ENCODE measurements at regions not wholly inside any gene's neighbourhood (a gene's known extent, or its start where the extent isn't known, plus 50 kb on each side); places are given as distances from the start of the nearest gene placed in this dataset.

GRCh38 chr3:72675243-72675642 is 173.0 kb downstream of the SHQ1 start:
- Histone ChIP-seq H3K9me3 (ENCODE audit: insufficient read depth, low read depth, low read length) (no peaks in the 10 kb centered on the region), H3K4me3 (ENCODE audit: low read length) (no peak overlapping the region), H3K4me1 (ENCODE audit: insufficient read depth, low read length) (no peaks in the 10 kb centered on the region), H3K27ac (ENCODE audit: low read length) (no peak overlapping the region), H3K9ac (ENCODE audit: low read depth, low read length) (no peak overlapping the region), H3K27me3 (ENCODE audit: insufficient read depth, low read length) (no peaks in the 10 kb centered on the region; the same call in 1 of the 2 replicates), H3K36me3 (ENCODE audit: insufficient read depth, low read depth, low read length) (no peaks in the 10 kb centered on the region)

- Histone ChIP-seq H3K4me3 (ENCODE audit: low read length) (no peak overlapping the region), H3K4me1 (ENCODE audit: insufficient read depth, low read length) (no peaks in the 10 kb centered on the region), H3K27me3 (ENCODE audit: insufficient read depth, low read length) (no peaks in the 10 kb centered on the region; the same call in 1 of the 2 replicates), H3K9ac (ENCODE audit: low read depth, low read length) (no peak overlapping the region), H3K27ac (ENCODE audit: low read length) (no peak overlapping the region), H3K36me3 (ENCODE audit: insufficient read depth, low read depth, low read length) (no peaks in the 10 kb centered on the region), H3K9me3 (ENCODE audit: insufficient read depth, low read depth, low read length) (no peaks in the 10 kb centered on the region)
Measured at GRCh38 chr3:72673011-72673771, 175.1 kb downstream of the SHQ1 start.

- H3K27ac ChIP-seq (ENCODE audit: low read length), result no peak overlapping the region
- H3K36me3 ChIP-seq (ENCODE audit: insufficient read depth, low read depth, low read length), result no peaks in the 10 kb centered on the region
- H3K4me1 ChIP-seq (ENCODE audit: insufficient read depth, low read length), result no peaks in the 10 kb centered on the region
- no peak overlapping the region for H3K4me3 ChIP-seq (ENCODE audit: low read length)
- H3K27me3 ChIP-seq (ENCODE audit: insufficient read depth, low read length), result no peaks in the 10 kb centered on the region; the same call in 1 of the 2 replicates
- no peak overlapping the region for H3K9ac ChIP-seq (ENCODE audit: low read depth, low read length)
- H3K9me3 ChIP-seq (ENCODE audit: insufficient read depth, low read depth, low read length), result no peaks in the 10 kb centered on the region
Measured at GRCh38 chr3:72669224-72669623, 179.0 kb downstream of the SHQ1 start.

- H3K9ac ChIP-seq (ENCODE audit: low read depth, low read length), result no peak overlapping the region
- no peaks in the 10 kb centered on the region for H3K9me3 ChIP-seq (ENCODE audit: insufficient read depth, low read depth, low read length)
- H3K4me3 ChIP-seq (ENCODE audit: low read length), result no peak overlapping the region
- H3K36me3 ChIP-seq (ENCODE audit: insufficient read depth, low read depth, low read length), result no peaks in the 10 kb centered on the region
- no peaks in the 10 kb centered on the region; the same call in 1 of the 2 replicates for H3K27me3 ChIP-seq (ENCODE audit: insufficient read depth, low read length)
- no peaks in the 10 kb centered on the region for H3K4me1 ChIP-seq (ENCODE audit: insufficient read depth, low read length)
- no peak overlapping the region for H3K27ac ChIP-seq (ENCODE audit: low read length)
Measured at GRCh38 chr3:72666447-72666755, 181.8 kb downstream of the SHQ1 start.

- Histone ChIP-seq H3K9ac (ENCODE audit: low read depth, low read length) (no peak overlapping the region), H3K27me3 (ENCODE audit: insufficient read depth, low read length) (no peaks in the 10 kb centered on the region; the same call in 1 of the 2 replicates), H3K4me3 (ENCODE audit: low read length) (no peak overlapping the region), H3K4me1 (ENCODE audit: insufficient read depth, low read length) (no peaks in the 10 kb centered on the region), H3K9me3 (ENCODE audit: insufficient read depth, low read depth, low read length) (no peaks in the 10 kb centered on the region), H3K27ac (ENCODE audit: low read length) (no peak overlapping the region), H3K36me3 (ENCODE audit: insufficient read depth, low read depth, low read length) (no peaks in the 10 kb centered on the region)
Measured at GRCh38 chr3:72665701-72666446, 182.4 kb downstream of the SHQ1 start.

- no peaks in the 10 kb centered on the region for H3K9me3 ChIP-seq (ENCODE audit: insufficient read depth, low read depth, low read length)
- no peaks in the 10 kb centered on the region for H3K27me3 ChIP-seq (ENCODE audit: insufficient read depth, low read length)
- no peaks in the 10 kb centered on the region for H3K36me3 ChIP-seq (ENCODE audit: insufficient read depth, low read depth, low read length)
- no peak overlapping the region for H3K4me3 ChIP-seq (ENCODE audit: low read length)
- no peaks in the 10 kb centered on the region for H3K4me1 ChIP-seq (ENCODE audit: insufficient read depth, low read length)
- no peak overlapping the region for H3K9ac ChIP-seq (ENCODE audit: low read depth, low read length)
- H3K27ac ChIP-seq (ENCODE audit: low read length), result no peak overlapping the region
Measured at GRCh38 chr3:72665103-72665502, 183.1 kb downstream of the SHQ1 start.

- Histone ChIP-seq H3K4me3 (ENCODE audit: low read length) (no peak overlapping the region), H3K9ac (ENCODE audit: low read depth, low read length) (no peak overlapping the region), H3K27me3 (ENCODE audit: insufficient read depth, low read length) (no peaks in the 10 kb centered on the region), H3K27ac (ENCODE audit: low read length) (no peak overlapping the region), H3K9me3 (ENCODE audit: insufficient read depth, low read depth, low read length) (no peaks in the 10 kb centered on the region), H3K36me3 (ENCODE audit: insufficient read depth, low read depth, low read length) (no peaks in the 10 kb centered on the region), H3K4me1 (ENCODE audit: insufficient read depth, low read length) (no peaks in the 10 kb centered on the region)
Measured at GRCh38 chr3:72664184-72664975, 183.9 kb downstream of the SHQ1 start.

GRCh38 chr3:72663429-72663828 is 184.8 kb downstream of the SHQ1 start:
- H3K9ac ChIP-seq (ENCODE audit: low read depth, low read length), result no peak overlapping the region
- no peaks in the 10 kb centered on the region for H3K4me1 ChIP-seq (ENCODE audit: insufficient read depth, low read length)
- H3K36me3 ChIP-seq (ENCODE audit: insufficient read depth, low read depth, low read length), result no peaks in the 10 kb centered on the region
- no peaks in the 10 kb centered on the region for H3K9me3 ChIP-seq (ENCODE audit: insufficient read depth, low read depth, low read length)
- H3K27ac ChIP-seq (ENCODE audit: low read length), result no peak overlapping the region
- no peaks in the 10 kb centered on the region for H3K27me3 ChIP-seq (ENCODE audit: insufficient read depth, low read length)
- no peak overlapping the region for H3K4me3 ChIP-seq (ENCODE audit: low read length)

GRCh38 chr3:72661115-72661457 is 187.2 kb downstream of the SHQ1 start:
- H3K4me3 ChIP-seq (ENCODE audit: low read length), result no peak overlapping the region
- no peaks in the 10 kb centered on the region for H3K36me3 ChIP-seq (ENCODE audit: insufficient read depth, low read depth, low read length)
- H3K9me3 ChIP-seq (ENCODE audit: insufficient read depth, low read depth, low read length), result no peaks in the 10 kb centered on the region
- H3K27ac ChIP-seq (ENCODE audit: low read length), result no peak overlapping the region
- H3K27me3 ChIP-seq (ENCODE audit: insufficient read depth, low read length), result no peaks in the 10 kb centered on the region
- peaks cover 2% of the 10 kb centered on the region; the same call in 1 of the 2 replicates for H3K4me1 ChIP-seq (ENCODE audit: insufficient read depth, low read length)
- H3K9ac ChIP-seq (ENCODE audit: low read depth, low read length), result no peak overlapping the region

- no peaks in the 10 kb centered on the region for H3K9me3 ChIP-seq (ENCODE audit: insufficient read depth, low read depth, low read length)
- H3K27me3 ChIP-seq (ENCODE audit: insufficient read depth, low read length), result no peaks in the 10 kb centered on the region
- no peak overlapping the region for H3K4me3 ChIP-seq (ENCODE audit: low read length)
- no peak overlapping the region for H3K9ac ChIP-seq (ENCODE audit: low read depth, low read length)
- H3K4me1 ChIP-seq (ENCODE audit: insufficient read depth, low read length), result peaks cover 2% of the 10 kb centered on the region; the same call in 1 of the 2 replicates
- no peaks in the 10 kb centered on the region for H3K36me3 ChIP-seq (ENCODE audit: insufficient read depth, low read depth, low read length)
- no peak overlapping the region for H3K27ac ChIP-seq (ENCODE audit: low read length)
Measured at GRCh38 chr3:72660270-72661114, 187.8 kb downstream of the SHQ1 start.

GRCh38 chr3:72659596-72659995 is 188.6 kb downstream of the SHQ1 start:
- Histone ChIP-seq H3K4me3 (ENCODE audit: low read length) (no peak overlapping the region), H3K4me1 (ENCODE audit: insufficient read depth, low read length) (peaks cover 6% of the 10 kb centered on the region; the same call in 1 of the 2 replicates), H3K9ac (ENCODE audit: low read depth, low read length) (no peak overlapping the region), H3K27ac (ENCODE audit: low read length) (no peak overlapping the region), H3K9me3 (ENCODE audit: insufficient read depth, low read depth, low read length) (no peaks in the 10 kb centered on the region), H3K36me3 (ENCODE audit: insufficient read depth, low read depth, low read length) (no peaks in the 10 kb centered on the region), H3K27me3 (ENCODE audit: insufficient read depth, low read length) (no peaks in the 10 kb centered on the region)
